HG03558 (cell line): ENCODE measurements at regions not wholly inside any gene's neighbourhood (a gene's known extent, or its start where the extent isn't known, plus 50 kb on each side); places are given as distances from the start of the nearest gene placed in this dataset.

Source experiments
- ATAC-seq: cut with Tn5 transposase; IDR thresholded peaks from one replicate; pipeline ENCODE4 v1.9.1; 2021; ENCODE audit warnings: moderate number of reproducible peaks; ENCODE audit not compliant: unreplicated experiment; ENCODE audit errors: extremely low read depth

DNA sequence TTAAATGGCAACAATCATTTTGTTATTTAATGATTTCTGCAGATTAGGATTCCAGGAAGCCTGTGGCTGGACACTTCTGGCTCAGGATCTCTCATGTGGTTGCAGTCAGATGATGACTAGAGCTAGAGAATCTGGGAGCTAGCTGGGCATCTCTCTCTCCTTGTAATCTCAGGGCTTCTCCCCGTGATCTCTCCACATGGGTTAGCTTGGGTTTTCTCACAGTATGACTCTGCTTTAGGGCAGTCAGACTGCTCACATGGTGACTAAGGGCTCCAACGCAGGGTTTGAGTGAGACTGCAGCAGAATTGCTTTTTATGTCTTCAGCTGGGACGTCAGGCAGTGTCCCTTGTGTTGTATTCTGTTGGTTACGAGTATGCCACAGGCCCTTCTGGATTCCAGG lies 361.4 kb downstream of the CBLL2 start:
- no peak for ATAC-seq

DNA sequence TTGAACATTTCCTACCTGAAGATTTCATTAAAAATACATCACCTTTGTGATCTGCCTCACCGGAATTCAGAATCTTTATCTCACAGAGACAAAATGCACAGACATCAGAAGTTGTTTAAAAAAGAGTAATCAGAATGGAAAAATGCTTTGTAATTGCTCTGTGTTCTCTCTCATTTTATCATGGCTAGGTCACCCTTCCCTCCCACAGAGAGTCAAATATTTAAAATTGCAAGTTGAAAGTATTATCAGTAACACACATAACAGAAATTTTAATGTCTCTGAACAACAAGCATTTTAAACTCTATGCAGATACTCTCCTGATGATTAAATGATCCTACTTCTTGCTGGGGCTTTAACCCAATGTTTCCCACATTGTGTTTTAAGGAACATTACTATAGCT lies 362.0 kb downstream of the CBLL2 start:
- no peak for ATAC-seq

DNA sequence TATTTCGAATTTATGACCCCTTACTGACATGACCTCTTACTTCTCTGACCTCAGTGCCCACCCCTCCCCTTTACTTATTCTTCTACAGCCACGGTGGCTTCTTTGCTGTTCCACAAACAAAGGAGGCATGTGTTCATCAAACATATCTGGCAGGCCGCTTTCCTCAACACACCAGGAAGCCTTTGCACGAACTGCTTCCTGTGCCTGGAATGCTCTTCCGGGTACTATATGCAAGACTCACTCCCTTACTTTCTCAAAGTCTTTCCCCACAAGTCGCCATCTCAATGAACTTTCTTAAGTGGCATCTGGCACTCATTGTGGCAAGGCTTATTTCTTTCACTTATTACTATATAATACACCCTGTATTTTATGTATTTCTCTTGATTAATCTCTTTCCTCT lies 351.5 kb upstream of the DDX53 start:
- ATAC-seq: no peak

DNA sequence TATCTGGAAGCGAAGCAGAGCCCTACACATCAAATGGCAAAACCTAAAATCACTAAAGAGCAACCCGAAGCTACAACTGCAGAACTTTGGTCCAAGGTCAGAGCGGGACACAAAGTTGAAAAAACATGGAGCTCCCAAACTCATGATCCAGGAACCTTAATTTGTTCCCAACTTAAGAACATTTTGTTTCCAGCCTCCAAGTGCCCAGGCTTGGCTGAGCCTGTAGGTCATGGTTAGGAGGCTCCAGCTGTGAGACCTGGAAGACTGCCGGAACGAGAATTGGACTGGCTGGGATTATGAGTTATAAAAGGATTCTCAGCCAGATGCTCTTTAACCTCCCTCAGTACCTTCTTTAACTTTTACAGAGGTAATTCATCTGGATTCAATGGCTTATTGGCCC lies 349.1 kb upstream of the DDX53 start:
- ATAC-seq: no peak

DNA sequence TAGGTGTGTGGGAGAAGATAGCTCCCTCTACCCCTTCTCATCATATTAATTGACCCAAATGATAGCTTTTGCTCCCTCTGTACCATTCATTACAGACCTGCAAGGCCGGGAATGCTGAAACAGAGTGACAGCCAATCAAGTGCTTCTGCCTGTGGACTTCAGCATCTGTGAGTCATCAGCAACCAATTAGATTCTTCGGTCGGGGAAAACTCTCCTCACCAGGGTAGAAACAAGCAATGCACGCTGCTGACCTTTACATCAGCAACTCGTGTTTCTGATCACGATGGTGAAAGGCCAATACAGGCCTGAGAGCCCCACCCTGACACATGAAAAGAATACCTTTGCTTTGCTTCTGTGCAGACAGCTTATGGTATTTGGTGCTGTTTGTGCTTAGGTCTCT lies 347.2 kb upstream of the DDX53 start:
- ATAC-seq: no peak

DNA sequence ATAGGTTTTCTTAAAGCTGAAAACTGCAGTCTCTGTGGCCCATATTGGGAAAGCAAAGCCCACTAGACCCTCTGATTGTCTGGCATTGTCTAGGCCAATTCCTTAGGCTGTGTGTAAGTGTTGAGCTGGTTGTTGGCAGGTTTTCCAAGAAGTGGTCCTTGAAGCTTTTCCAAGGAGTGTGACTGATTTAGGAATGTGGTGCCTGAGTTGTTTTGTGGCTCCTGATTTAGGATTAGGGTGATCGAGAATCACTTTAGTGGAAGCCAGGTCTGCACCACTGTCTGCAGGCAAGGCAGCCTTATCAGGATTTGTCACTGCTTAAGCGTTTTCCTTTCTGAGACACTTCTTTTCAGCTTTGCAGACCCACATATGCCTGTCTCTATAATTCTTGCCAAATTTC lies 339.0 kb upstream of the DDX53 start:
- no peak for ATAC-seq

DNA sequence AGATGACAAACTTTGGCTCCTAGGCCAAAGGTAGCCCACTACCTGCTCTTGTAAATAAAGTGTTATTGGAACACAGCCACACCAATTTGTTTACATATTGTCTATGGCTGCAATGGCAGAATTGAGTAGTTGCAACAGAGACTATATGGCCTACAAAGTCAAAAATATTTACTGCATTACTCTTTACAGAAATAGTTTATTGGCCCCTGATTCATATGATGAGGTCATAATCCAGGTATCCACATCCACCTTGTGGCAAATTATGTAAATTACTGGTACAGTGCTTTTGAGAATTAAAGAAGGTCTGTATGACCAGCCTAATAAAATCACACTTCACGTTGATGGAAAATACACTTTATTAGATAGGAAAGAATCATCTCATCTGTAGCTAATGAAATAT lies 337.0 kb upstream of the DDX53 start:
- ATAC-seq: no peak

DNA sequence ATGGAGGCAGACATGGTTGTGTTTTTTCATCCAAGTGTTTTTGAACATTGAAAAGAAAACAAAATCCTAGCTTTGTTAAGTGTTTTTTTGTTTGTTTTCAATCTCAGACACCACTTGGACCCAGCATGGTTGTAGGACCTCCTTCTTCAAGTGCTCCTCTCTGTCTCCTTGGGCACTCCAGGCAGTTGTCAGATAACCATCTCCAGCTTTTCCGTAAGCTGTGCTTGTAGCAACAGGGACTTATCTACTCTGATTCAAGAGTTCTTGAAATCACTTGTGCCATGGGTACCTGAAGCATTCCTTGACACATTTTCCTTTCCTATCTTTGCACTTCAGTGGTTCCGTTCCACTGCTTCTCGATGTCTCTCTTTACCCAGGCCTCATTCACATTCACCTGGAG lies 334.9 kb upstream of the DDX53 start:
- ATAC-seq: no peak

DNA sequence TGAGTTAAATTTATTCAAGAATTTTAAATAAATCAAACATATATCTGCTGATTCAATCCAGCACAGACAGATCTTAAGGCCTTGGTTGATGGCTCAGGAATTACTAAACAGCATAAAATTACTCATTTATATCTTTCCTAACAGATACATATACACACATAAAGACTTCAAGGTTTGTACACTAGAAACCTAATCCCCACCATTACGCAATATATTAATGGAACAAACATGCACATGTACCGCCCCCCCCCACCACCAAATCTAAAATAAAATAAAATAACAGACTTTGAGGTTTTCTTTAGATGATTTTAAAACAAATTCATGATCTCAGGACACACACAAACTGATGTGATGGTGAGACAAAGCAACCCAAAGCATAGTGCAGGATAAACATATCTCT lies 333.9 kb upstream of the DDX53 start:
- ATAC-seq: no peak

DNA sequence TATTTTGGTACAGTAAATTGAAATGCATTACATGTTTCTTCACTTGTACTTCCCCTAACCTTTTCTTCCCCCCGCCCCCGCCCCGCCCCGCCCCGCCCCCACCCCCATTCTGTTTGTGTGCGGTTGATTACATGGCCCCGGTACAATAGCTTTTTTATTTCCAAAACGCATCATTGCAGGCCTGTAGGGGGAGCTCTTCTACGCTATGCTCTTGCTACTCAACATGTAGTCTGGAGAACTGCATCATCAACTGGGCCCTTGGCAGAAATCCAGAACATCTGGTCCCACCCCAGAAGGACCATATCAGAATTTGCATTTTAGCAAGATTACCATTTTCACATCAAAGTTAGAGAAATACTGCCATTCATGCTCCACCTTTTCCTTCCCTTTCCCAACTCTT lies 333.3 kb upstream of the DDX53 start:
- no peak for ATAC-seq

DNA sequence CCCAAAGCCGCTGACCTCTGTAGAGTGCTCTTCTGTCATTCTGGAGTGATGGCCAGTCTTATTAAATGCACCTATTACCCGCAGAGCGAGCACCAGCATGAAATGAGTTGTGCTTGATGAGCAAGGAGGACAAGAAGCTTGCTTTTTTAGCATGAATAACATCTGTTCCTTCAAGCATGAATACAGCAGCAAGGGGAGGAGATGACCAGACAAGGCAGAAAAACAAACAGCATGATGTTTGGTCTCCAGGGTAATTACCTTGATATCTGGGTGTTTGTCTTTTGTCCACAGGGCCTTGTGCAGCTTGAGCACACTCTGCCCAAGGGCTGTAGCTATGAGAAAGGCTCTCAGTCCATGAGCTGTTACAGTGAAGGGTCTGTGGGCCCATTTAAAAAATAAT lies 324.8 kb upstream of the DDX53 start:
- no peak for ATAC-seq

DNA sequence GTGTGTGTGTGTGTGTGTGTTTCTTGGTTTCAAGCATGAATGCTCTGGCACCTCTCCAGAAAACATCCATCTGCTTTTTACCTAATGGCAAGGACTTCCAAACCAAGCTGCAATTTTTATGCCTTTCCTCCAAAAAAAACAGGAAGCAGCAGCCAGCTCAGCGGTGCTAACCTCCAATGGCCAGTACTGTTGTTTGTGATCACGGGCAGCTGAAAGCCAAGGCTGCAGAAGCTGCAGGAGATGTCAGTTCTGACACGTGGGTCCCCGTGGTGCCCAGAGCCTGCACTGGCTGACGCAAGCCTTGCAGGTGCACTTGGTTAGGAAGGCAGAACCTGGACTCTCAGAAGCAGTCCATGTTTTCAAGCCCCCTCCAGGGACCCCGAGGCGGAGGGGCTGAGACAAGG lies 313.6 kb upstream of the DDX53 start:
- no peak for ATAC-seq

DNA sequence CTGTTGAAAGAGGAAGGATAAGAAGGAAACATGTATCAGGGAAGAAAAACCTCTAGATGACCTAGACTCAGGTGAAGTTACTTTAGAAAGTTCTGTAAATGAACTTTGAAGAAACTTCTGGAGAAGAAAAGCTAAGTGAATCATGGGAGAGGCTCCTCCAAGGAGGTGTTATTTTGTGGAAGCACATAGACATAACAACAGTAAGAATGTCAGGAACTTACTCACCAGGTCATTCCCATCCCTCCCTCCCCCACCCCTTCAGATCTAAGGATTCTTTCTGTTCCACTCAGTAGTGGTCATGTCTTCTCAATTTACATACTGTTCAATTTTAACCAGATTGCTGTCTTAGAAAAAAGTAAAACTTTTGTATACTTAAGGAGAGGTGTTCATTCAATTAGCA lies 310.5 kb upstream of the DDX53 start:
- no peak for ATAC-seq

DNA sequence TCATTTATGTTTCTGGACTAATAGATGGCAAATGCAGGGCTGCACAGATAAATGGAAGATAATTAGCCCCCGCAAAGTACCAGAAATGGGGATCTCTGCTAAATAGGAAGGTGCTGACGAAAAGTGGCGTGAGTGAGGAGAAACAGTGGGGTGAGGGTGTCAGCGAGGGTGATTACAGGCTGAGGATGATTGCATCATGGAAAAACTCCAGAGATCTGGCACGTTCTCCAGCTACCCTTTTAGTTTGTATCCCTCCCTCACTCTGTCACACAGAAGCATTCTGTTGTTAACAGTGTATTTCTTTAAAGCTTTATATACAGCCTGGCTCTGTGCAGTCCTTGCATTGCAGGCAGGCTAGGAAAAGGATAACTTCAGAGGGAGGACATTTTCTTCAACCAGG lies 309.6 kb upstream of the DDX53 start:
- ATAC-seq: no peak

DNA sequence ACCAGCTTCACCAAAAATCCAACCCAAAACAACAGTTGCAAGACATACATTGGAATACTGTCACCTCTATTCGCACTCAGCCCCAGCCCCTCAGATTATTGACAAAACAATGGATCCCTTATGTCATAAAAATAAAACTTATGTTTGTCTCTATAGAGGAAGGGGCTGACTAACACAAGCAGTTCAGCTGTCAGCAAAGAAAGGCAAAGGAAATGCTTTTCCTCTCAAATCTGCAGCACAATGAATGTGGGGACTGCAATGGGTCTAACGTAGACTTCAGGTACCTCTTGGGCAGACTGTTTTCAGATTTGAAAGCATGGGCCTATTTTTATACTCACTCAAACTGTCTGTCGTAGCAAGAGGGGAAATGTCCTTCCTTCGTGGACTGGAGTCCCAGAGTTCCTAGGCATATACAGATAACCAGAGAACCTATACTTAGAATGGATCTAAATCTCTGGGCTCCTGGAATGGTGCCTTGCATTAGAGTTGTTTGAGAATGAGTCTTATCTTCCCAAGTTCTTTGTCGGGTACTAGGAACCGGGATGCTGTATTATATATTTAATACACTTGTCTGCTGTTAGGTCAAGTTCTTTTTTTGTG lies 307.7 kb upstream of the DDX53 start:
- ATAC-seq: no peak

DNA sequence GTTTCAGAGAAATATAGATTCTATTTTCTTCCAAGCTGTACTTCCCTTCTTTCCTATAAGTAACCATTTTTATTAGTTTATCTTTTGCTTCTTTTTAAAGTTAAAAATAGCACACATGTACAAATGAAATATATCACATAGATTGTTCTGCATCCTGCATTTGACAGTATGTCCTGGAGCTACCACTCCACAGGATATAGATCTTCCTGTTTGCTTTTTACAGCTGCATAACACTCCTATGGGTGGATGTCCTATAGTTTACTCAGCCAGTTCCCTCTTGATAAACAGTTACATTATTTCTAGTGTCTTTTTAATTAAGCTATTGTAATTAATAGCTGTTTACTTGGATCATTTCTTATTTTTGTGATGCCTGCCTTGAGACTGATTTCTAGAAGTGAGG lies 301.6 kb upstream of the DDX53 start:
- ATAC-seq: no peak

DNA sequence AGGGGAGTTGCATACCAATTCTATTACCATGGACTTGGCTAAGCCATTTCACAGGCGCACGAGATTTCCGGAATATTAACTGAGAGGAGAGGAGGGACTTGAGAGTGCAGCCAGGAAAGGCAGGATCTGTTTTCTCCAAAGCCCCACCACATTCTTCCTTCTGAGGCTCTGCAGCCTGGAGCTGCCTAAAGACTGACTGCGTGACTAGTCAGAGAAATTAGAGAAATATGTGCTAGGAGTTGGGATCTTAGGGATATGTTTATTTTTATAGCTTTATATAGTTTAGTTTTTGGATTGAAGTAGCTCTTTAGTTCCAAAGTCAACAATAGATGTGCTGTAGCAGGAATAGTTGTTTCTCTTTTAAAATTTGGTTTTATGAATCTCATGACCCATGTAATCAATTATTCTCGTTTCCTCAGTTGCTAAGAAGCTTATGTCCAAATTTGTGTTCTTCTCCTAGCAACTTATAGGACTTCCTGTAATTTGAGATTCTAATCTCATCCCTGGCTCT lies 300.1 kb upstream of the DDX53 start:
- ATAC-seq: no peak

DNA sequence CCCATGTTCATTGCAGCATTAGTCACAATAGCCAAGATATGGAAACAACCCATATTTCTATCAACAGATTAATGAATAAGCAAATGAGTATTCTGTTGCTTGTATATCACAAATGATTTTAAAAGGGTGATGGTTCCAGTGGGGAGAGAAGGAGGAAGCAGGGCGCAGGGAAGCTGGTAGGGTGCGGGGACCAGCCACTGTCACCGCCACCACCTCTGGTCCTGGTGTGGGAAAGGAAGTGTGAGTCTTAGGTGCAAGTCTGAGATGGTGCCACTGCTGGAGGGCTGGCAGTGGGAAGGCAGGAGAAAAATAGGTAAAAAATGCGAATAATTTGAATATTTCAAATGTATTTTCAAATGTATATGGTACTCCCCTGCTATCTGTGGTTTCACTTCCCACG lies 286.8 kb upstream of the DDX53 start:
- no peak for ATAC-seq

DNA sequence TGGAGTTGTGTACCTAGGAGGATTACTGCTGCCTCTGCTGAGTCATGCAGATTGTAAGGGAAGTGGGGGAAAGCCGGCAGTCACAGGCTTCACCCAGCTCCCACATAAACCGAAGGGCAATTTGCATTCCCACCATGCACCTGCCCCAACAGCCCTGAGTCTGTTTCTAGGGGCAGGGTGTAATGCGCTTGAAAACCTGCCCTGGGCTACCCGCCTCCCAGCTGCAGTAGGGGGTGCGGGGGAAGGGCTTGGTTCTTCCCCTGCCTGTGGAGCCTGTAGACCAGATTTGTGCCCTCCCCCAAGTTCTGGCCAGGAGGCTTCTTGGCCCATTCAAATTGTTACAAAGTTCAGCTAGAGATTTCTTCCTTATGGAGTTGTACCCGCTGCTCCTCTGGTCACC lies 269.2 kb upstream of the DDX53 start:
- ATAC-seq: no peak

DNA sequence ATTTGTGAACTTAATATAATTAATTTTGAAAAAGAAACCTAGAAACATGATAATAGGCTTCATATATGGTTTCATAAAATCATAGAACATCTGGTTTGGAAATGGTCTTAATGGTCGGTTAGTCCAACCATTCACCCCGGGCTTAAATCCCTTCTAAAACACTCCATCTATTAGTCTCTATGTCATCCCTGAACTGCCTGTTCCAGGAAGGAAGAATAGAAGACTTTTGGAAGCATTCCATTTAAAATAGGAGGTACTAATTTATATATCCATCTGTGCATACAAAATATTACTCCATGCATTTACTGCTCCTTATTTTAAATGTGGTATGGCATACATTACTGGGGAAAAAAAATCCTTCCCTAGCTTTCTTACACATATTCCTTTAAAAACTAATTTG lies 262.2 kb upstream of the DDX53 start:
- ATAC-seq: no peak

DNA sequence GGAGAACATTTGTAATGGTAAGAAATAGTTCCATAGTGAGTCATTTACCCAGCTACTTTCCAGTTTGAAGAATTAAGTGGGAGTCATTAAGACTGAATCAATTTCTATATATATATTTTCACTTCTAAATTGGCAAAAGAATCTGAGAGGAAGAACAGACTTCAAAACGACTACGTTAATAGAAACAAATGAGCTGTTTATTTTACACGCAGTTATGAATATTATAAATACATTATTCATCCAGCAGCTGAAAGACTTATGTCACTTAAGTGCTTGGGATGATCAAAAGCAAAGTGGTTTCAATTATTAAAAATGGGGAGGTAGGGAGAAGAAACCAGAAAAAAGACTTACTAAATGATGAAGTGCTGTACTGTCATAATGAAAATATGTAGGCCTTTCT lies 260.5 kb upstream of the DDX53 start:
- ATAC-seq: no peak

DNA sequence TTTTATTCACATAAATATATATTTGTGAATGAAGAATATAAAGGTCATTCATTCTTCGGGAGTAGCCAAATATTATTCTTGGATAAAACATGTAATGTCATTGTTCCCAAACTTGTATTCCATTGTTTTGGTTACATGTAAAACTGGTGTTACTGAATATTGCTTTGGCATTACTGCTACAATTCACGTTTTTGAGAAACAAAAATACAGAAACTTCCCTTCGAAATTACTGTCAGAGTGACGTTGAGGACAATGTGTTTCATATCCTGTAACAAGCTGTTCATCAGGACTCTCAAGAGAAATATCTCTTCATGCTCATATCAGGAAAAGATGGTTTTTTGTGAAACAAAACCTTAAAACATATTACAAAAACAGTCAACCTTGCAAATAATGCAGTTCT lies 258.9 kb upstream of the DDX53 start:
- ATAC-seq: no peak

DNA sequence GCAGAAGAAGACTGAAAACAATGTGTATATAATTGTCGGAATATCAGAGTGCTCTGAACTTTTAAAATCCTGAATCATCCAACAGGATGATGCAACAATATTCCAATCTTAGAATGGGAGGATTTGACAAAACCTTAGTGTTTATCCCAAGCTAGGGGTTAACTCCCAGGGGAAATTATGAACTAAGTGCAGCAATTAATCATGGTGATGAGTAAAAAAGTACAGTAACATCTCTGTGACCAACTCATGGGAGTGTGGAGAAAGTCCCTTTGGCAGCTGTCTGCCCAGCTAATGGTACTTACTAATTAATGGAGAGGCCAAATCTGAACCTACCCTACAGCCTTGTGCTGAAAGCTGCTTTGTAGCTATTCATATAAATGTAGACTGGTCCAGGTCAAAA lies 257.6 kb upstream of the DDX53 start:
- ATAC-seq: no peak
